Prostate gland (tissue), 2 donors: ENCODE measurements at regions not wholly inside any gene's neighbourhood (a gene's known extent, or its start where the extent isn't known, plus 50 kb on each side); places are given as distances from the start of the nearest gene placed in this dataset.

ENCODE experiments used
- DNase-seq: peaks from one replicate; pipeline ENCODE4 v3.0.0-alpha.2; 2019; ENCODE audit warnings: low spot score
- H3K27ac ChIP-seq, 2 donors: fragments of 200-600 bp; sonication (generic); 2 replicates each; pipeline ENCODE4 v1.5.1; 2017 to 2019
- H3K27me3 ChIP-seq: fragments of 200-600 bp; sonication (generic); replicated peaks from 2 replicates; pipeline ENCODE4 v1.5.1; 2019; ENCODE audit not compliant: insufficient read depth
- H3K36me3 ChIP-seq, 2 donors: fragments of 200-600 bp; sonication (generic); 1 replicate in 1 of 2; 2 replicates in 1 of 2; pipeline versions ENCODE4 v1.5.1 to v1.8.1; 2017 to 2019
- H3K4me1 ChIP-seq: fragments of 200-600 bp; sonication (generic); replicated peaks from 2 replicates; pipeline ENCODE4 v1.5.1; 2019
- H3K4me3 ChIP-seq, 2 donors: fragments of 200-600 bp; sonication (generic); 2 replicates each; pipeline ENCODE4 v1.5.1; 2017 to 2019
- H3K9me3 ChIP-seq: fragments of 200-600 bp; sonication (generic); 2 replicates; pipeline ENCODE4 v1.5.1; 2017
- POLR2A ChIP-seq: fragments of 450-650 bp; IDR thresholded peaks from one replicate; pipeline ENCODE4 v1.6.1; 2016; ENCODE audit warnings: antibody characterized with exemption, mild to moderate bottlenecking
- POLR2AphosphoS5 ChIP-seq: sonication (generic); formaldehyde crosslinking; IDR thresholded peaks from one replicate; pipeline ENCODE4 v1.6.1; 2017; ENCODE audit warnings: antibody characterized with exemption
- WGBS: methylation state at CpG from one replicate; pipeline ENCODE4 v1.1.5; 2018; 5-methylcytosine and 5-hydroxymethylcytosine counted together
- intact Hi-C: fragments of 100-400 bp; cut with DNase I; formaldehyde crosslinking; loops from one replicate; pipeline ENCODE4 v1.14.2; 2022
- TF ChIP-seq, protein P1 (sequence below), 4 experiments: fragments of 200-600 bp in 2 of 4; fragments of 450-650 bp in 2 of 4; sonication (generic) in 2 of 4; IDR thresholded peaks; 1 replicate in 3 of 4; 2 replicates in 1 of 4; pipeline ENCODE4 v1.5.1; 2016 to 2019; ENCODE audit warnings: antibody characterized with exemption in 4 of 4, mild to moderate bottlenecking in 2 of 4, moderate library complexity in 2 of 4

DNA sequence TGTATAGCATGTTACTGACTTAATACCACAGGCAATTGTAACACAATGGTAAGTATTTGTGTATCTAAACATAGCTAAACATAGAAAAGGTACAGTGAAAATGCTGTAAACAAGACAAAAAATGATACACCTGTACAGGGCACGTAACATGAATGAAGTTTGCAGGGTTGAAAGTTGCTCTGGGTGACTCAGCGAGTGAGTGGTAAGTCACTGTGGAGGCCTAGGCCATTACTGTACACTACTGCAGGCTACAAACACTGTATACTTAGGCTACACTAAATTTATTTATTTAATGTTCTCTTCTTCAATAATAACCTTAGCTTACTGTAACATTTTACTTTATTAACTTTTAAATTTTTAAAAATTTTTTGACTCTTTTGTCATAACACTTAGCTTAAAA, 158.4 kb downstream of the IPO8 start:
- no peaks in the 10 kb centered on the region for H3K9me3 ChIP-seq
- H3K27me3 ChIP-seq: no peaks in the 10 kb centered on the region
- H3K36me3 ChIP-seq: no peaks in the 10 kb centered on the region
- DNase-seq: no peak
- H3K27ac ChIP-seq: no peak overlapping the region
- TF ChIP-seq POLR2A: no peak
- no peak for TF ChIP-seq POLR2AphosphoS5
- TF ChIP-seq, protein P1, sequence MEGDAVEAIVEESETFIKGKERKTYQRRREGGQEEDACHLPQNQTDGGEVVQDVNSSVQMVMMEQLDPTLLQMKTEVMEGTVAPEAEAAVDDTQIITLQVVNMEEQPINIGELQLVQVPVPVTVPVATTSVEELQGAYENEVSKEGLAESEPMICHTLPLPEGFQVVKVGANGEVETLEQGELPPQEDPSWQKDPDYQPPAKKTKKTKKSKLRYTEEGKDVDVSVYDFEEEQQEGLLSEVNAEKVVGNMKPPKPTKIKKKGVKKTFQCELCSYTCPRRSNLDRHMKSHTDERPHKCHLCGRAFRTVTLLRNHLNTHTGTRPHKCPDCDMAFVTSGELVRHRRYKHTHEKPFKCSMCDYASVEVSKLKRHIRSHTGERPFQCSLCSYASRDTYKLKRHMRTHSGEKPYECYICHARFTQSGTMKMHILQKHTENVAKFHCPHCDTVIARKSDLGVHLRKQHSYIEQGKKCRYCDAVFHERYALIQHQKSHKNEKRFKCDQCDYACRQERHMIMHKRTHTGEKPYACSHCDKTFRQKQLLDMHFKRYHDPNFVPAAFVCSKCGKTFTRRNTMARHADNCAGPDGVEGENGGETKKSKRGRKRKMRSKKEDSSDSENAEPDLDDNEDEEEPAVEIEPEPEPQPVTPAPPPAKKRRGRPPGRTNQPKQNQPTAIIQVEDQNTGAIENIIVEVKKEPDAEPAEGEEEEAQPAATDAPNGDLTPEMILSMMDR (IDR thresholded peaks at IDR 0.05): no peak
- intact Hi-C loops: no loop called here
- no peak overlapping the region for H3K4me3 ChIP-seq
- no peaks in the 10 kb centered on the region for H3K4me1 ChIP-seq
- WGBS: 98% methylated on average over 2 of the region's 2 CpGs

DNA sequence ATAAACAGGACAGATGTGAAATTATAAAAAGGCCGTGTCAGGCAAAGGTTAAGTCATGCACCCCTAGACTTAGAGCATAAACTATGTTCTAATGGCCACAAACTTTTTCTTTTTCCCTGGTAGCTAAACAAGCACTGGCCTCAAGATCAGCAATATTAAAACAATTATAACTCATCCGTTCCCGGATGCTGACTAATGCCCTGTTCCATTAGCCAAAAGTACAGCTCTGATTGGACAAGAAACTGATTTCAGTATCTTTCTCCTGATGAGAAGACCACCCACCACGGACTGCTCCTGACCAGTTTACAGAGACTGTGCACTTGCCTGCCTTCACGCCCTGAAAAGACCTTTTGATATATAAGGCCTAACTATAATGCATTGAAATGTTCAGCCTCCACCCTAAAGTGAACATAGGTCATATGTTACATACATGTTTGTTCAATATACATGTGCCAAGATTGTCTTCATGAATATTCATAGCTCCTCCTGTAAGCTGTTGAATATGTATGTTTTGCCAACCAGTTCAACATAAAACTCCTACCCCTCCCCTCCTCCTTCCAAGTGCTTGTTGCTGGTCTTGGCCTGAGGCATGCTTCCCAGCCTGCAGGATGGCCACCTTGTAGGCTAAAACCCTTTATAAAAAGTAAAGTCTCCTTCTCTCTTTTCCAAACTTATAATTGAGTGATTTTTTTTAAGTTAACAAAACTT, 162.0 kb downstream of the IPO8 start:
- H3K4me3 ChIP-seq: no peak overlapping the region
- no peaks in the 10 kb centered on the region for H3K4me1 ChIP-seq
- intact Hi-C loops: no loop called here
- no peak overlapping the region for H3K27ac ChIP-seq
- no peaks in the 10 kb centered on the region for H3K27me3 ChIP-seq
- 72% methylated on average over 5 of the region's 5 CpGs for WGBS
- no peak for TF ChIP-seq POLR2A
- TF ChIP-seq POLR2AphosphoS5: no peak
- TF ChIP-seq, protein P1 (IDR thresholded peaks at IDR 0.05): no peak
- no peak for DNase-seq
- no peaks in the 10 kb centered on the region for H3K36me3 ChIP-seq
- no peaks in the 10 kb centered on the region for H3K9me3 ChIP-seq

DNA sequence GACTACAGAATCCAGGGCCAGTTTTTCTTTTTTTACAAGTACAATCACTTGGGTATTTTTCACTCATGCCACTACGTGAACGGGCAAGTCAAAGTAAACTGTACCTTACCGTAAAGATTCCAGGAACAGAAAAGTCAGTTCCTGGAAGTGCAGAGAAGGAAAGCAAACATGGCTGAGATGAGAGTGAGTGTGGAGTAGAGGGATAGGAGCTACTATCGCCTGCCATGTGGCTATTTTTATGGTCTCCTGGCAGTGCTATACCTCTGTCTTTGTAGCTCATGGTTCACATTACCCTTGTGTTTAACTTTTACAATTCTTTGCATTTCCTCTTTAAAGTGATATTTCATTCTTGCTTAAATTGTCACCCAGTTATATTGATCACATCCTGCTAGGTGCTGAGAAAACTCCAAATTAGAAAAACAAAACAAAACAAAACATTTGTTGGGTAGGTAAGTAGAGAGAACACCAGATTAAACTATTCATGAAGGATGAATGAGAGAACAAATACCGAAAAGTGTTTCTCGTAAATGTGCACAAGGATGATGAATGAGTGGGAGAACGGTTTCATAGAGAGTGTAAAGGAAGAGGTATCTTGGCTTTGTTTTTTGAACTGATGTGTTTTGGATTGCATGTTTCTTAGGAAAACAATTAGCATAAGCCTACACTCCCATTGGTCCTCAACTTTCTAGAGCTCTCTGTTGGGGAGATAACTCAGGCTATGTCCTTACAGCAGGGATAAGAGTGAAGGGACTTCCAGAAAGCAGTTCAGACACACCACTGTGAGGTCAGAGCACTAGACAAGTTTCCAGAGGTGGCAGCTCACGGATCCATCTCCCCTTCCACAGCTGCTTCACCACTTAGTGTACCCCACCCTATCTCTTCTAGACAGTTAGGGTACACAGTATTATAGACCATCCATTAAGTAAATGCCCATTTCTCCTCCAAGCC, 163.7 kb downstream of the IPO8 start:
- no peaks in the 10 kb centered on the region for H3K9me3 ChIP-seq
- intact Hi-C loops: no loop called here
- TF ChIP-seq, protein P1 (IDR thresholded peaks at IDR 0.05): no peak
- TF ChIP-seq POLR2A (no peak), POLR2AphosphoS5 (peak; percentile 71)
- no peak overlapping the region for H3K27ac ChIP-seq
- H3K36me3 ChIP-seq: no peaks in the 10 kb centered on the region
- H3K27me3 ChIP-seq: no peaks in the 10 kb centered on the region
- no peak overlapping the region for H3K4me3 ChIP-seq
- 57% methylated on average over 8 of the region's 8 CpGs for WGBS
- H3K4me1 ChIP-seq: no peaks in the 10 kb centered on the region
- peak; percentile 35 for DNase-seq

DNA sequence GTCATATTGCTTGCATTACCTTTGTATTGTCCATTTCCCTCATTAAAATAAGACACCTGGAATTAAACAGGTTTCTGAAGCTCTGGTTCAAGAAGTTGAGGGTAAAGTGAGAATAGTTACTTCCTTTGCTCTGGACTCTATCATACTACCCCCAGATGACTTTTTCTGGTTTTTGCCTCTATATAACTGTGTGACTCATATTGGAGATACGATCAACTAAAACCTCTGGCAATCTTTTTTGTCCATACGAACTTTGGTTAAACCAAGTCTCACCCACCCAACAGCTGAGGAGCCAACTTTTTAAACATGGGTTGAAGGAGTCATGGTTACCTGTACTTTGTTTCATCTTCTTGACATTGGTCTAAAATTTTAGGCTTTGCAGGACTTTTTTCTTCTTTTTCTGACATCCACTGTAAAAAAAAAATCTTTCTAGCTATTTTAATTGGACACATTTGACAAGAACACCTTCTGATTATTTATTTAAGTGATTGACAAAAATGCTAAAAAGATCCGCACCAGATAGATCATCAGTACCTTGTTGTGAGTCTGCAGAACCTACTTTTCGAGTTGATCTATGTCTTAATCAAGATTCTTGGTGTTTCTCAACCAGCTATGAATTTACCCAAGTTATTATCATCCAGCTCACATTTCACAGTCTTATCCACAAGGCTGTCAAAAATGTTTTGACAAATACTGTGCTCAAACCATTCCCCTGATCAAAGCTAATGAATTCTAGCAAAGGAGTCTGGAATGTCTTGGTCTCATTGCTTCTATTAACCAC, 166.0 kb downstream of the IPO8 start:
- Histone ChIP-seq H3K4me1 (no peaks in the 10 kb centered on the region), H3K4me3 (no peak overlapping the region), H3K36me3 (no peaks in the 10 kb centered on the region), H3K9me3 (no peaks in the 10 kb centered on the region), H3K27ac (no peak overlapping the region), H3K27me3 (no peaks in the 10 kb centered on the region)
- intact Hi-C loops: no loop called here
- TF ChIP-seq POLR2A (no peak), POLR2AphosphoS5 (no peak)
- TF ChIP-seq, protein P1 (IDR thresholded peaks at IDR 0.05): no peak
- DNase-seq: no peak
- WGBS: 84% methylated on average over 4 of the region's 4 CpGs
